SK-N-SH (cell line): ENCODE measurements at regions not wholly inside any gene's neighbourhood (a gene's known extent, or its start where the extent isn't known, plus 50 kb on each side); places are given as distances from the start of the nearest gene placed in this dataset.

ENCODE experiments used
- CTCF ChIA-PET: fragments of 300-600, 350-600 bp; formaldehyde crosslinking; extraction: SDS; loops from one replicate; lab custom pipeline; 2021; lab: Yijun Ruan, JAX
- POLR2A ChIA-PET: fragments of 350-600 bp; sonication (Branson Sonifier 250); formaldehyde crosslinking; extraction: SDS; loops from one replicate; lab custom pipeline; 2020; ENCODE audit warnings: antibody characterized with exemption, inconsistent platforms; lab: Yijun Ruan, JAX
- DNase-seq: peaks from one replicate; pipeline ENCODE4 v3.0.0; 2012
- H2AFZ ChIP-seq: fragments of 200-600 bp; sonication (generic); 2 replicates; pipeline ENCODE4 v1.8.1; 2016; ENCODE audit warnings: antibody characterized with exemption, mild to moderate bottlenecking, low read depth
- H3F3A ChIP-seq: fragments of 200-600 bp; sonication (generic); replicated peaks from 2 replicates; pipeline ENCODE3; 2016; ENCODE audit warnings: antibody characterized with exemption, mild to moderate bottlenecking; ENCODE audit not compliant: insufficient read depth
- H3K27ac ChIP-seq, 2 experiments: fragments of 200-500 bp in 1 of 2; fragments of 200-600 bp in 1 of 2; sonication (Bioruptor generic) in 1 of 2; sonication (generic), shearing (Covaris generic) in 1 of 2; 2 replicates each; pipeline versions ENCODE4 v1.5.1 to v1.6.1; 2014 to 2016; ENCODE audit warnings: low read depth in 2 of 2, inconsistent platforms in 1 of 2, low read length in 1 of 2, mild to moderate bottlenecking in 1 of 2, mixed read lengths in 1 of 2
- H3K27me3 ChIP-seq: fragments of 200-600 bp; sonication (generic), shearing (Covaris generic); 2 replicates; pipeline ENCODE4 v1.6.1; 2016; ENCODE audit warnings: mixed run types; ENCODE audit not compliant: insufficient read depth
- H3K36me3 ChIP-seq, 2 experiments: fragments of 200-500 bp in 1 of 2; fragments of 200-600 bp in 1 of 2; sonication (Bioruptor generic) in 1 of 2; sonication (generic) in 1 of 2; replicated peaks in 1 of 2; 2 replicates each; pipeline versions ENCODE3 to v1.5.1; 2014 to 2016; ENCODE audit warnings: low read length in 1 of 2, mild to moderate bottlenecking in 1 of 2; ENCODE audit not compliant: insufficient read depth in 2 of 2, control insufficient read depth in 1 of 2
- H3K4me1 ChIP-seq, 2 experiments: fragments of 200-500 bp in 1 of 2; fragments of 200-600 bp in 1 of 2; sonication (Bioruptor generic) in 1 of 2; sonication (generic), shearing (Covaris generic) in 1 of 2; 2 replicates each; pipeline versions ENCODE4 v1.5.1 to v1.6.1; 2014 to 2016; ENCODE audit warnings: low read depth in 1 of 2, low read length in 1 of 2, mixed run types in 1 of 2; ENCODE audit not compliant: insufficient read depth in 2 of 2, control insufficient read depth in 1 of 2
- H3K4me2 ChIP-seq: fragments of 200-600 bp; sonication (generic), shearing (Covaris generic); 2 replicates; pipeline ENCODE4 v1.6.1; 2017; ENCODE audit warnings: mixed run types
- H3K4me3 ChIP-seq, 2 experiments: fragments of 200-500 bp in 1 of 2; fragments of 200-600 bp in 1 of 2; sonication (Bioruptor generic) in 1 of 2; sonication (generic), shearing (Covaris generic) in 1 of 2; 2 replicates each; pipeline versions ENCODE4 v1.5.1 to v1.8.1; 2014 to 2016; ENCODE audit warnings: low read depth in 2 of 2, inconsistent platforms in 1 of 2, low read length in 1 of 2, mild to moderate bottlenecking in 1 of 2, mixed read lengths in 1 of 2, moderate library complexity in 1 of 2
- H3K79me2 ChIP-seq: fragments of 200-600 bp; sonication (generic); 2 replicates; pipeline ENCODE4 v1.8.1; 2017; ENCODE audit warnings: mild to moderate bottlenecking; ENCODE audit not compliant: insufficient read depth
- H3K9ac ChIP-seq: fragments of 200-600 bp; sonication (generic); 2 replicates; pipeline ENCODE4 v1.6.1; 2017; ENCODE audit warnings: mixed run types
- H3K9me2 ChIP-seq: fragments of 200-600 bp; sonication (generic); 2 replicates; pipeline ENCODE4 v1.6.1; 2017; ENCODE audit warnings: mixed run types
- H3K9me3 ChIP-seq: fragments of 200-600 bp; sonication (generic); 2 replicates; pipeline ENCODE4 v1.6.1; 2017; ENCODE audit warnings: mixed run types, mild to moderate bottlenecking, moderate library complexity
- H4K20me1 ChIP-seq: fragments of 200-600 bp; sonication (generic); 2 replicates; pipeline ENCODE4 v1.6.1; 2017; ENCODE audit warnings: mild to moderate bottlenecking, mixed run types; ENCODE audit not compliant: insufficient read depth
- CTCF ChIP-seq: fragments of 200-600 bp; sonication (generic); IDR thresholded peaks from 2 replicates; pipeline ENCODE4 v1.6.1; 2017; ENCODE audit warnings: antibody characterized with exemption, mild to moderate bottlenecking, moderate library complexity
- ELF1 ChIP-seq: IDR thresholded peaks from 2 replicates; pipeline ENCODE4 v1.4.0; 2012
- EZH2phosphoT487 ChIP-seq: fragments of 200-600 bp; sonication (generic); IDR thresholded peaks from 2 replicates; pipeline ENCODE4 v1.6.1; 2017; ENCODE audit warnings: low read depth, mixed run types, mild to moderate bottlenecking, antibody characterized with exemption, moderate library complexity, borderline replicate concordance
- FOXJ3 ChIP-seq: sonication (generic); formaldehyde crosslinking; IDR thresholded peaks from 2 replicates; pipeline ENCODE4 v1.5.1; 2020; ENCODE audit warnings: mild to moderate bottlenecking, missing genetic modification reagents
- IRF3 ChIP-seq: fragments of 150-350 bp; IDR thresholded peaks from 2 replicates; pipeline ENCODE4 v1.6.1; 2016; ENCODE audit warnings: mild to moderate bottlenecking, low read depth, low read length
- JUND ChIP-seq: IDR thresholded peaks from 2 replicates; pipeline ENCODE4 v1.4.0; 2012
- MEF2A ChIP-seq: IDR thresholded peaks from 2 replicates; pipeline ENCODE4 v1.4.0; 2012; ENCODE audit warnings: low read depth, borderline replicate concordance
- MXI1 ChIP-seq: IDR thresholded peaks from 2 replicates; pipeline ENCODE4 v1.6.1; 2012; ENCODE audit warnings: mild to moderate bottlenecking, low read depth, low read length, improper control_type of control experiment
- NFIC ChIP-seq: IDR thresholded peaks from 2 replicates; pipeline ENCODE4 v1.4.0; 2012; ENCODE audit warnings: borderline replicate concordance
- PBX3 ChIP-seq: IDR thresholded peaks from 2 replicates; pipeline ENCODE4; 2012
- RAD21 ChIP-seq: IDR thresholded peaks from 2 replicates; pipeline ENCODE4 v1.6.1; 2012; ENCODE audit warnings: mild to moderate bottlenecking, low read length
- RCOR1 ChIP-seq: fragments of 150-350 bp; IDR thresholded peaks from 2 replicates; pipeline ENCODE4 v1.6.1; 2017; ENCODE audit warnings: antibody characterized with exemption, low read length
- REST ChIP-seq: IDR thresholded peaks from 2 replicates; pipeline ENCODE4 v1.6.1; 2012; ENCODE audit warnings: mild to moderate bottlenecking, low read depth, low read length, moderate library complexity
- RXRA ChIP-seq: IDR thresholded peaks from 2 replicates; pipeline ENCODE4 v1.4.0; 2012; ENCODE audit warnings: low read depth, mild to moderate bottlenecking, borderline replicate concordance
- SIN3A ChIP-seq: IDR thresholded peaks from 2 replicates; pipeline ENCODE4 v1.6.1; 2012; ENCODE audit warnings: low read depth, mild to moderate bottlenecking, low read length, moderate library complexity, borderline replicate concordance
- TAF1 ChIP-seq: IDR thresholded peaks from 2 replicates; pipeline ENCODE4 v1.6.1; 2012; ENCODE audit warnings: low read depth, mild to moderate bottlenecking, low read length, moderate library complexity, borderline replicate concordance
- TEAD4 ChIP-seq: IDR thresholded peaks from 2 replicates; pipeline ENCODE4 v1.4.0; 2012; ENCODE audit warnings: mild to moderate bottlenecking, borderline replicate concordance; ENCODE audit not compliant: insufficient read depth
- USF2 ChIP-seq: fragments of 150-350 bp; IDR thresholded peaks from 2 replicates; pipeline ENCODE4 v1.6.1; 2017; ENCODE audit warnings: antibody characterized with exemption, low read length, low read depth, borderline replicate concordance
- ZBTB33 ChIP-seq: IDR thresholded peaks from 2 replicates; pipeline ENCODE4 v1.4.0; 2012; ENCODE audit warnings: low read depth, borderline replicate concordance
- WGBS: methylation state at CpG from one replicate; pipeline ENCODE4 v1.1.6; 2017; ENCODE audit warnings: low lambda C conversion rate; 5-methylcytosine and 5-hydroxymethylcytosine counted together

GRCh38 chr2:41916177-41916576, 131.6 kb upstream of the PKDCC start:
- no peak overlapping the region for H3K4me3 ChIP-seq
- DNase-seq = no peak
- 58% methylated on average over 2 of the region's 2 CpGs for WGBS
- no peak overlapping the region for H3K4me2 ChIP-seq
- H3K9ac ChIP-seq = no peak overlapping the region
- no peaks in the 10 kb centered on the region for H4K20me1 ChIP-seq
- H3K27me3 ChIP-seq = peaks cover 13% of the 10 kb centered on the region; the same call in 1 of the 2 replicates
- no peaks in the 10 kb centered on the region for H3K9me3 ChIP-seq
- ChIA-PET POLR2A (no interaction called here), CTCF (interaction anchor here (0.7 to 1.8 kb wide), 3 partner anchors 15 to 46 kb away, joined by 3 to 4 read pairs (median 3); no protein-coding TSS in a partner anchor)
- H3F3A ChIP-seq = no peaks in the 10 kb centered on the region
- no peaks in the 10 kb centered on the region for H3K79me2 ChIP-seq
- H3K4me1 ChIP-seq = no peaks in the 10 kb centered on the region
- no peak overlapping the region for H2AFZ ChIP-seq
- TF ChIP-seq USF2 (no peak), FOXJ3 (CRISPR knock-in tag) (no peak), TEAD4 (no peak), NFIC (no peak), CTCF (no peak), RCOR1 (no peak), RXRA (no peak), PBX3 (no peak), EZH2phosphoT487 (no peak), JUND (no peak), ZBTB33 (no peak), IRF3 (no peak), SIN3A (no peak), REST (no peak), MEF2A (no peak), ELF1 (no peak), TAF1 (no peak), RAD21 (no peak), MXI1 (no peak)
- no peak overlapping the region for H3K27ac ChIP-seq
- no peaks in the 10 kb centered on the region for H3K36me3 ChIP-seq
- no peaks in the 10 kb centered on the region for H3K9me2 ChIP-seq
